ENCODE measurements at regions not wholly inside any gene's neighbourhood (a gene's known extent, or its start where the extent isn't known, plus 50 kb on each side); places are given as distances from the start of the nearest gene placed in this dataset.

- no peaks in the 10 kb centered on the region for H3K4me1 ChIP-seq (ENCODE audit: control insufficient read depth, low read length)
- no peaks in the 10 kb centered on the region for H3K9me3 ChIP-seq (ENCODE audit: control insufficient read depth, insufficient read depth, low read length)
- no peaks in the 10 kb centered on the region for H3K79me2 ChIP-seq (ENCODE audit: control insufficient read depth, low read length)
- H3K9me2 ChIP-seq (replicated peaks; ENCODE audit: control insufficient read depth, low read length): no peaks in the 10 kb centered on the region
- H3K4me3 ChIP-seq (ENCODE audit: low read length): no peak overlapping the region
- H4K20me1 ChIP-seq (ENCODE audit: control insufficient read depth, insufficient read depth, low read depth, low read length): no peaks in the 10 kb centered on the region
- TF ChIP-seq CTCF (IDR thresholded peaks at IDR 0.05; ENCODE audit: low read depth, low read length, poor library complexity, severe bottlenecking) (no peak), EZH2phosphoT487 (IDR thresholded peaks at IDR 0.05; ENCODE audit: borderline replicate concordance, low read length) (no peak)
- H3K27ac ChIP-seq (ENCODE audit: low read depth, low read length): no peak overlapping the region
- H3F3A ChIP-seq (ENCODE audit: control insufficient read depth, insufficient read depth): no peaks in the 10 kb centered on the region
- no peak overlapping the region for H3K4me2 ChIP-seq (ENCODE audit: low read length)
- no peaks in the 10 kb centered on the region for H3K27me3 ChIP-seq (ENCODE audit: control insufficient read depth, low read length)
- H3K36me3 ChIP-seq (ENCODE audit: control insufficient read depth, low read length): no peaks in the 10 kb centered on the region
Observed at GRCh38 chr3:30511524-30512251, 94.7 kb upstream of the TGFBR2 start.

DNA sequence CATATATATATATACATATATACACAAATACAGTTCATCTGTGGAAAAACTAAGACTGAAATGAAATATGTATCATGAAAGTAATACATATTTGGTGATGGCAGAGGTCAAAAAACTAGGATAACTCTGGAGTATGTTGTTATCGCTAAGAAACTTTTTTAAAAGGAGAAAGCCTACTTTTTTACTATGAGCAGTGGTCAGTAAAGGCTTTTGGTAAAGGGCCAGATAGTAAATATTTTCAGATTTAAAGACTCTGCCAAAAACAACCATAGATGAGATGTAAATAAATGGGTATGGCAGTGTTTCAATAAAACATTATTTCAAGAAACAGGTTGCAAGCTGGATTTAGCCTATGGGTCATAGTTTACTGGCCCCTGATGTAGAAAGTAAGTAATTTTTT, 93.8 kb upstream of the TGFBR2 start:
- H3K27me3 ChIP-seq (ENCODE audit: control insufficient read depth, low read length): no peaks in the 10 kb centered on the region
- no peaks in the 10 kb centered on the region for H3F3A ChIP-seq (ENCODE audit: control insufficient read depth, insufficient read depth)
- no peaks in the 10 kb centered on the region for H3K4me1 ChIP-seq (ENCODE audit: control insufficient read depth, low read length)
- TF ChIP-seq CTCF (IDR thresholded peaks at IDR 0.05; ENCODE audit: low read depth, low read length, poor library complexity, severe bottlenecking) (no peak), EZH2phosphoT487 (IDR thresholded peaks at IDR 0.05; ENCODE audit: borderline replicate concordance, low read length) (no peak)
- H3K79me2 ChIP-seq (ENCODE audit: control insufficient read depth, low read length): no peaks in the 10 kb centered on the region
- no peak overlapping the region for H3K4me2 ChIP-seq (ENCODE audit: low read length)
- H3K9me3 ChIP-seq (ENCODE audit: control insufficient read depth, insufficient read depth, low read length): no peaks in the 10 kb centered on the region
- no peak overlapping the region for H3K4me3 ChIP-seq (ENCODE audit: low read length)
- H3K9me2 ChIP-seq (replicated peaks; ENCODE audit: control insufficient read depth, low read length): no peaks in the 10 kb centered on the region
- no peaks in the 10 kb centered on the region for H3K36me3 ChIP-seq (ENCODE audit: control insufficient read depth, low read length)
- H3K27ac ChIP-seq (ENCODE audit: low read depth, low read length): no peak overlapping the region
- H4K20me1 ChIP-seq (ENCODE audit: control insufficient read depth, insufficient read depth, low read depth, low read length): no peaks in the 10 kb centered on the region

- Histone ChIP-seq H3K9me3 (ENCODE audit: control insufficient read depth, insufficient read depth, low read length) (no peaks in the 10 kb centered on the region), H3K4me1 (ENCODE audit: control insufficient read depth, low read length) (no peaks in the 10 kb centered on the region), H3K27ac (ENCODE audit: low read depth, low read length) (no peak overlapping the region), H3K4me2 (ENCODE audit: low read length) (no peak overlapping the region), H3K9me2 (replicated peaks; ENCODE audit: control insufficient read depth, low read length) (no peaks in the 10 kb centered on the region), H3F3A (ENCODE audit: control insufficient read depth, insufficient read depth) (no peaks in the 10 kb centered on the region), H3K27me3 (ENCODE audit: control insufficient read depth, low read length) (no peaks in the 10 kb centered on the region), H3K4me3 (ENCODE audit: low read length) (no peak overlapping the region), H3K79me2 (ENCODE audit: control insufficient read depth, low read length) (no peaks in the 10 kb centered on the region), H3K36me3 (ENCODE audit: control insufficient read depth, low read length) (no peaks in the 10 kb centered on the region), H4K20me1 (ENCODE audit: control insufficient read depth, insufficient read depth, low read depth, low read length) (no peaks in the 10 kb centered on the region)
- TF ChIP-seq EZH2phosphoT487 (IDR thresholded peaks at IDR 0.05; ENCODE audit: borderline replicate concordance, low read length) (no peak), CTCF (IDR thresholded peaks at IDR 0.05; ENCODE audit: low read depth, low read length, poor library complexity, severe bottlenecking) (no peak)
Observed at GRCh38 chr3:30513374-30514152, 92.8 kb upstream of the TGFBR2 start.

All from DOHH2 (cell line).